Endothelial cell of umbilical vein (primary cell): ENCODE measurements at regions not wholly inside any gene's neighbourhood (a gene's known extent, or its start where the extent isn't known, plus 50 kb on each side); places are given as distances from the start of the nearest gene placed in this dataset.

Source experiments
- EZH2 ChIP-seq: IDR thresholded peaks from 2 replicates; pipeline ENCODE4 v1.6.1; 2012; ENCODE audit warnings: borderline replicate concordance, low read depth, mild to moderate bottlenecking, moderate library complexity, low read length, inconsistent platforms; ENCODE audit not compliant: severe bottlenecking
- FOS ChIP-seq: IDR thresholded peaks from 2 replicates; pipeline ENCODE4 v1.6.1; 2011; ENCODE audit warnings: mild to moderate bottlenecking, low read length, moderate library complexity, borderline replicate concordance; ENCODE audit not compliant: insufficient read depth
- GATA2 ChIP-seq: IDR thresholded peaks from 2 replicates; pipeline ENCODE4 v1.7.0; 2011; ENCODE audit warnings: low read depth, mild to moderate bottlenecking, moderate library complexity, mixed read lengths, low read length; ENCODE audit not compliant: insufficient read length, insufficient read depth
- POLR2A ChIP-seq: IDR thresholded peaks from 2 replicates; pipeline ENCODE4 v1.6.1; 2012; ENCODE audit warnings: low read depth, mild to moderate bottlenecking, control low read depth, low read length
- POLR2AphosphoS5 ChIP-seq: IDR thresholded peaks from 2 replicates; pipeline ENCODE4 v1.6.1; 2012; ENCODE audit warnings: low read depth, mild to moderate bottlenecking, control low read depth, low read length, moderate library complexity; ENCODE audit not compliant: insufficient read depth
- TF ChIP-seq, protein P1 (sequence below), 2 donors: IDR thresholded peaks; 1 replicate in 1 of 2; 2 replicates in 1 of 2; pipeline ENCODE4 v1.5.1; 2011; ENCODE audit warnings: low read length in 2 of 2, mild to moderate bottlenecking in 2 of 2, moderate library complexity in 2 of 2, control low read depth in 1 of 2, inconsistent platforms in 1 of 2, low read depth in 1 of 2; ENCODE audit not compliant: insufficient read depth in 1 of 2; ENCODE audit errors: extremely low read depth in 1 of 2

DNA sequence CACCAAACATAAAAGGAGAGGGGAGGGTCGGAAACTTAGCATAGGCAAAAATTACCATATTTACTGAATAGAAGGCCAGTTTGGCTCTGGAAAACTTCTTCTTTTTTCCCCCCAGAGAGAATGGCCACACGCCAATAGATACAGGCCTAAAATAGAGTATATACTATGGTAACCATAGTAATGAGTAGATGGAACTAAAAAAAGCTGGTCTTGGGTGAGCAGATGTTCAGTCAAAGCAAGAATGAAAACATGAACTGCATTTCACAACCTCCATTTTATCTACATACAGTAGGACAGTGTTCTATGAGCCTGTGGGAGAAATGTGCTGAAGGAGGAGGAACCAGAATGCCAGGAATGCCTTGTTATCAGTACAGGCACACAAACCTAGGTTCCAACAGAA lies 141.7 kb upstream of the SEMA3A start:
- TF ChIP-seq, protein P1, sequence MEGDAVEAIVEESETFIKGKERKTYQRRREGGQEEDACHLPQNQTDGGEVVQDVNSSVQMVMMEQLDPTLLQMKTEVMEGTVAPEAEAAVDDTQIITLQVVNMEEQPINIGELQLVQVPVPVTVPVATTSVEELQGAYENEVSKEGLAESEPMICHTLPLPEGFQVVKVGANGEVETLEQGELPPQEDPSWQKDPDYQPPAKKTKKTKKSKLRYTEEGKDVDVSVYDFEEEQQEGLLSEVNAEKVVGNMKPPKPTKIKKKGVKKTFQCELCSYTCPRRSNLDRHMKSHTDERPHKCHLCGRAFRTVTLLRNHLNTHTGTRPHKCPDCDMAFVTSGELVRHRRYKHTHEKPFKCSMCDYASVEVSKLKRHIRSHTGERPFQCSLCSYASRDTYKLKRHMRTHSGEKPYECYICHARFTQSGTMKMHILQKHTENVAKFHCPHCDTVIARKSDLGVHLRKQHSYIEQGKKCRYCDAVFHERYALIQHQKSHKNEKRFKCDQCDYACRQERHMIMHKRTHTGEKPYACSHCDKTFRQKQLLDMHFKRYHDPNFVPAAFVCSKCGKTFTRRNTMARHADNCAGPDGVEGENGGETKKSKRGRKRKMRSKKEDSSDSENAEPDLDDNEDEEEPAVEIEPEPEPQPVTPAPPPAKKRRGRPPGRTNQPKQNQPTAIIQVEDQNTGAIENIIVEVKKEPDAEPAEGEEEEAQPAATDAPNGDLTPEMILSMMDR (IDR thresholded peaks at IDR 0.05; ENCODE audit: extremely low read depth in 1 of 2, insufficient read depth in 1 of 2, low read depth in 1 of 2, low read length in 2 of 2), result no peak
- TF ChIP-seq POLR2AphosphoS5, result no peak
- TF ChIP-seq GATA2, result no peak
- no peak for TF ChIP-seq POLR2A
- TF ChIP-seq EZH2, result no peak
- no peak for TF ChIP-seq FOS
